Heart right ventricle (tissue), 16 donors: ENCODE measurements at regions not wholly inside any gene's neighbourhood (a gene's known extent, or its start where the extent isn't known, plus 50 kb on each side); places are given as distances from the start of the nearest gene placed in this dataset.

Experiments used
- ATAC-seq, 8 donors: fragments of 200-7000 bp; cut with Tn5 transposase; one replicate each; pipeline ENCODE4 v1.9.1; 2020; ENCODE audit warnings: mild to moderate bottlenecking in 8 of 8, moderate library complexity in 8 of 8, moderate number of reproducible peaks in 1 of 8
- DNase-seq, 2 donors: peaks; one replicate each; pipeline ENCODE4 v3.0.0-alpha.2; 2020
- H3K27ac ChIP-seq, 10 donors: fragments of 200-600 bp; sonication (generic) in 2 of 10; one replicate each; pipeline versions ENCODE4 v1.5.0 to v1.8.0; 2020 to 2022; ENCODE audit warnings: mild to moderate bottlenecking in 3 of 10
- H3K27me3 ChIP-seq, 7 donors: fragments of 200-600 bp; one replicate each; pipeline ENCODE4 v1.8.0; 2021 to 2022; ENCODE audit warnings: mild to moderate bottlenecking in 2 of 7
- H3K36me3 ChIP-seq, 9 donors: fragments of 200-600 bp; sonication (generic) in 1 of 9; one replicate each; pipeline versions ENCODE4 v1.5.0 to v1.8.0; 2020 to 2022; ENCODE audit warnings: mild to moderate bottlenecking in 2 of 9
- H3K4me1 ChIP-seq, 9 donors: fragments of 200-600 bp; sonication (generic) in 1 of 9; one replicate each; pipeline versions ENCODE4 v1.5.0 to v1.8.0; 2020 to 2022; ENCODE audit warnings: mild to moderate bottlenecking in 4 of 9
- H3K4me3 ChIP-seq, 10 donors: fragments of 200-600 bp; sonication (generic) in 2 of 10; one replicate each; pipeline versions ENCODE4 v1.5.0 to v1.8.0; 2020 to 2022; ENCODE audit warnings: mild to moderate bottlenecking in 7 of 10, moderate library complexity in 2 of 10
- H3K9me3 ChIP-seq, 11 donors: fragments of 200-600 bp in 10 of 11; sonication (generic) in 2 of 11; one replicate each; pipeline versions ENCODE4 v1.5.0 to v1.8.0; 2013 to 2022; ENCODE audit warnings: mild to moderate bottlenecking in 2 of 11, control low read depth in 1 of 11, moderate library complexity in 1 of 11
- WGBS, 2 donors: extraction: QIAGEN DNeasy Blood & Tissue Kit; methylation state at CpG; one replicate each; pipeline ENCODE4 v1.1.7; 2013; ENCODE audit warnings: inconsistent platforms in 1 of 2; 5-methylcytosine and 5-hydroxymethylcytosine counted together
- intact Hi-C, 10 donors: fragments of 100-400 bp; cut with DNase I; formaldehyde crosslinking; loops; one replicate each; pipeline versions ENCODE4 v1.11.1 to v1.14.2; 2022
- TF ChIP-seq, protein P1 (sequence below), 9 donors: fragments of 200-600 bp; sonication (generic) in 2 of 9; IDR thresholded peaks; one replicate each; pipeline versions ENCODE4 v1.5.0 to v1.8.0; 2021 to 2022; ENCODE audit warnings: antibody characterized with exemption in 9 of 9, mild to moderate bottlenecking in 5 of 9, moderate library complexity in 1 of 9
- donor health status: Arrhythmogenic right ventricular cardiomyopathy.
- donor health status: ischemic (EF 13 %, LVEDD 7.1; RV severe dilation, severe dysfunction).
- donor health status: healthy with polysubstance abuse.
- donor health status: DM: no; HTN: yes; CAD: no.
- donor health status: DM: no; HTN: no; CAD: no.
- donor health status: ischemic (EF 25% LVEDD 6.9; RV normal size, moderate dysfunction).
- donor health status: ischemic (EF 25% LVEDD 5.7; RV mildly dilated, moderate dysfunction).
- donor health status: healthy.
- donor health status: DM: yes; HTN: yes; CAD: no.
- donor health status: Ischemic cardiomyopathy.
- donor health status: ischemic (EF 35%, LVEDD 5.7; RV mildly dilated, moderate dysfunction).
- donor health status: nonischemic (EF 11% LVEDD 7.7; RV severe dilation, severe dysfunction).
- donor health status: DM: yes; HTN: yes; CAD: no.
- donor health status: PGD.
- donor health status: ischemic (EF 29% LVEDD 5.4; RV normal size, mild dysfunction).
- donor health status: nonischemic (EF 23%, LVEDD 6.1; RV moderate dilation, normal function).

GRCh38 chr13:73922493-73923393, 211.5 kb downstream of the KLF12 start:
- intact Hi-C loops, result no loop called here
- peaks cover 0 to 41% (median 10%) of the 10 kb centered on the region in 9 donors for H3K4me1 ChIP-seq
- no peaks in the 10 kb centered on the region for H3K9me3 ChIP-seq
- no peaks in the 10 kb centered on the region for H3K36me3 ChIP-seq
- no peak overlapping the region for H3K27ac ChIP-seq
- TF ChIP-seq, protein P1, sequence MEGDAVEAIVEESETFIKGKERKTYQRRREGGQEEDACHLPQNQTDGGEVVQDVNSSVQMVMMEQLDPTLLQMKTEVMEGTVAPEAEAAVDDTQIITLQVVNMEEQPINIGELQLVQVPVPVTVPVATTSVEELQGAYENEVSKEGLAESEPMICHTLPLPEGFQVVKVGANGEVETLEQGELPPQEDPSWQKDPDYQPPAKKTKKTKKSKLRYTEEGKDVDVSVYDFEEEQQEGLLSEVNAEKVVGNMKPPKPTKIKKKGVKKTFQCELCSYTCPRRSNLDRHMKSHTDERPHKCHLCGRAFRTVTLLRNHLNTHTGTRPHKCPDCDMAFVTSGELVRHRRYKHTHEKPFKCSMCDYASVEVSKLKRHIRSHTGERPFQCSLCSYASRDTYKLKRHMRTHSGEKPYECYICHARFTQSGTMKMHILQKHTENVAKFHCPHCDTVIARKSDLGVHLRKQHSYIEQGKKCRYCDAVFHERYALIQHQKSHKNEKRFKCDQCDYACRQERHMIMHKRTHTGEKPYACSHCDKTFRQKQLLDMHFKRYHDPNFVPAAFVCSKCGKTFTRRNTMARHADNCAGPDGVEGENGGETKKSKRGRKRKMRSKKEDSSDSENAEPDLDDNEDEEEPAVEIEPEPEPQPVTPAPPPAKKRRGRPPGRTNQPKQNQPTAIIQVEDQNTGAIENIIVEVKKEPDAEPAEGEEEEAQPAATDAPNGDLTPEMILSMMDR (IDR thresholded peaks at IDR 0.05), result no peak
- H3K4me3 ChIP-seq, result no peak overlapping the region
- H3K27me3 ChIP-seq, result no peaks in the 10 kb centered on the region
- 95 to 97% methylated on average over 2 of the region's 2 CpGs for WGBS, 2 donors
- DNase-seq (no peak), ATAC-seq (no peak)

GRCh38 chr13:73918691-73919090, 215.5 kb downstream of the KLF12 start:
- H3K36me3 ChIP-seq, result no peaks in the 10 kb centered on the region
- DNase-seq (no peak), ATAC-seq (no peak)
- no peaks in the 10 kb centered on the region for H3K9me3 ChIP-seq
- TF ChIP-seq, protein P1 (IDR thresholded peaks at IDR 0.05), result no peak
- H3K4me1 ChIP-seq, result peaks cover 4 to 55% (median 24%) of the 10 kb centered on the region in 9 donors
- intact Hi-C loops, result no loop called here
- no peak overlapping the region for H3K4me3 ChIP-seq
- no peaks in the 10 kb centered on the region for H3K27me3 ChIP-seq
- no peak overlapping the region for H3K27ac ChIP-seq
- WGBS, 2 donors, result 64 to 73% methylated on average over 3 of the region's 3 CpGs

DNA sequence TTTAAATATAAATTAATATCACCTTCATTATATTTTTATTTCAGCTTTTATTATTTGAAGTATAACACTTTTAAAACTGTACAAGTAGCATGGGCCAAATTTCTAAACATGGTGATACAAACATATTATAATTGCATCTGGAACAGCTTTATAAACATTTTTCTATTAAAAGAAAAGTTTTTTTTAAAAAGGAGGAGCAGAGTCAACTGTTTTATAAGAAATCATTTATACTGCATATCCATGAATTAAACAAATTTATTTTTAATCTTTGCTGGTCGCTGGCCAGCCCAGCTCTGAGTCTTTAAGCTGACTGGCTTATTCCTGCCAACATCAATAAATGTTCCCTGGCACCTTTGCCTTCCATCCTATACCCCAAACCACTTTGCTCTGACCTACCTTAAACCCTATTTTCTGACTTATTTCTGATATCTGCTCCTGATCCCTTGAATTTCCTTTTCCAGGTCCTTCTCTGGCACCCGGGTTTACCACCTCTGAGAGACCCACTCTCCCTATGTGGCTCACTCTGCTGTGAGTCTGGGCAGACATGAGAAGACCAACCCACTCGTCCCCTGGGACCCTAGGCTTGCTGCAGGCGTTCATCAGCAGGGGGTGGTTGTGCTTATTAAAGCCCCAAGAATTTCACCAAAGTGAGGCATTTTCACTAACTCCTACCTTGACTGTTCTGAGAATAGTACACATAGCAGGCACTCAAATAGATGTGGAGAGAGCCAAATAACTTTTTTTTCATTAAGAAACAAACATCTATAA, 220.3 kb downstream of the KLF12 start:
- no peaks in the 10 kb centered on the region for H3K9me3 ChIP-seq
- ATAC-seq (peak in 2 of 8 donors; percentile 30 to 55), DNase-seq (no peak)
- H3K4me1 ChIP-seq, result peaks cover 6 to 46% (median 29%) of the 10 kb centered on the region in 9 donors
- no peaks in the 10 kb centered on the region for H3K27me3 ChIP-seq
- TF ChIP-seq, protein P1 (IDR thresholded peaks at IDR 0.05), result no peak
- H3K36me3 ChIP-seq, result no peaks in the 10 kb centered on the region
- intact Hi-C loops, result no loop called here
- H3K27ac ChIP-seq, result no peak overlapping the region
- 60 to 65% methylated on average over 4 of the region's 4 CpGs for WGBS, 2 donors
- no peak overlapping the region for H3K4me3 ChIP-seq

- Histone ChIP-seq H3K4me1 (peaks cover 6 to 41% (median 29%) of the 10 kb centered on the region in 9 donors), H3K36me3 (no peaks in the 10 kb centered on the region), H3K27ac (peak overlapping the region in 2 of 10 donors; percentile 3 to 12), H3K27me3 (no peaks in the 10 kb centered on the region), H3K9me3 (no peaks in the 10 kb centered on the region), H3K4me3 (no peak overlapping the region)
- 60 to 64% methylated on average over 4 of the region's 4 CpGs for WGBS, 2 donors
- DNase-seq (no peak), ATAC-seq (peak in 5 of 8 donors; percentile 26 to 55 (median 43))
- TF ChIP-seq, protein P1 (IDR thresholded peaks at IDR 0.05), result no peak
- intact Hi-C loops, result no loop called here
Observed at GRCh38 chr13:73913079-73913740, 221.0 kb downstream of the KLF12 start.
